BE2C (cell line): ENCODE measurements at regions not wholly inside any gene's neighbourhood (a gene's known extent, or its start where the extent isn't known, plus 50 kb on each side); places are given as distances from the start of the nearest gene placed in this dataset.

ENCODE experiments used
- DNase-seq: peaks from one replicate; pipeline ENCODE4 v3.0.0-alpha.2; 2020
- H3K27me3 ChIP-seq: fragments of 250-450 bp; sonication (Bioruptor Pico); 2 replicates; pipeline ENCODE4 v1.5.1; 2020; ENCODE audit warnings: mild to moderate bottlenecking
- H3K36me3 ChIP-seq: fragments of 250-450 bp; sonication (Bioruptor Pico); 2 replicates; pipeline ENCODE4 v1.5.1; 2020; ENCODE audit warnings: mild to moderate bottlenecking
- H3K4me1 ChIP-seq: fragments of 250-450 bp; sonication (Bioruptor Pico); 2 replicates; pipeline ENCODE4 v1.5.1; 2020
- H3K4me3 ChIP-seq: 2 replicates; pipeline ENCODE4 v1.5.1; 2011; ENCODE audit warnings: low read depth, low read length
- H3K9me3 ChIP-seq: fragments of 250-450 bp; sonication (Bioruptor Pico); 2 replicates; pipeline ENCODE4 v1.5.1; 2020
- CTCF ChIP-seq: IDR thresholded peaks from 2 replicates; pipeline ENCODE4 v1.5.1; 2012; ENCODE audit warnings: mild to moderate bottlenecking, low read depth, low read length

GRCh38 chr3:106860182-106860581 is 517.1 kb upstream of the CCDC54 start:
- no peaks in the 10 kb centered on the region for H3K9me3 ChIP-seq
- DNase-seq: no peak
- TF ChIP-seq CTCF: no peak

GRCh38 chr3:106862067-106862466 is 515.2 kb upstream of the CCDC54 start:
- H3K9me3 ChIP-seq: no peaks in the 10 kb centered on the region
- no peak overlapping the region for H3K4me3 ChIP-seq
- H3K4me1 ChIP-seq: no peaks in the 10 kb centered on the region; the same call in 1 of the 2 replicates
- no peak for DNase-seq
- no peaks in the 10 kb centered on the region for H3K36me3 ChIP-seq
- TF ChIP-seq CTCF: peak; percentile 21
- no peaks in the 10 kb centered on the region for H3K27me3 ChIP-seq

More at GRCh38 chr3:106860182-106860581, 517.1 kb upstream of the CCDC54 start:
- Histone ChIP-seq H3K4me3 (no peak overlapping the region), H3K36me3 (no peaks in the 10 kb centered on the region), H3K27me3 (no peaks in the 10 kb centered on the region), H3K4me1 (no peaks in the 10 kb centered on the region; the same call in 1 of the 2 replicates)

- Histone ChIP-seq H3K4me1 (no peaks in the 10 kb centered on the region), H3K36me3 (no peaks in the 10 kb centered on the region), H3K27me3 (no peaks in the 10 kb centered on the region), H3K9me3 (no peaks in the 10 kb centered on the region), H3K4me3 (no peak overlapping the region)
- no peak for DNase-seq
- TF ChIP-seq CTCF: no peak
Observed at GRCh38 chr3:106877627-106878026, 499.6 kb upstream of the CCDC54 start.

GRCh38 chr3:106880206-106880605 is 497.0 kb upstream of the CCDC54 start:
- H3K4me3 ChIP-seq: no peak overlapping the region
- no peak for TF ChIP-seq CTCF
- no peaks in the 10 kb centered on the region for H3K36me3 ChIP-seq
- H3K4me1 ChIP-seq: no peaks in the 10 kb centered on the region
- H3K27me3 ChIP-seq: no peaks in the 10 kb centered on the region
- DNase-seq: no peak
- H3K9me3 ChIP-seq: no peaks in the 10 kb centered on the region

- no peak overlapping the region for H3K4me3 ChIP-seq
- no peak for DNase-seq
- H3K4me1 ChIP-seq: no peaks in the 10 kb centered on the region
- no peak for TF ChIP-seq CTCF
- H3K36me3 ChIP-seq: no peaks in the 10 kb centered on the region
- H3K9me3 ChIP-seq: no peaks in the 10 kb centered on the region
- H3K27me3 ChIP-seq: no peaks in the 10 kb centered on the region
Observed at GRCh38 chr3:106881186-106881585, 496.1 kb upstream of the CCDC54 start.

GRCh38 chr3:106882297-106882696 is 494.9 kb upstream of the CCDC54 start:
- no peaks in the 10 kb centered on the region for H3K27me3 ChIP-seq
- TF ChIP-seq CTCF: no peak
- H3K36me3 ChIP-seq: no peaks in the 10 kb centered on the region
- H3K9me3 ChIP-seq: no peaks in the 10 kb centered on the region
- no peak overlapping the region for H3K4me3 ChIP-seq
- no peaks in the 10 kb centered on the region for H3K4me1 ChIP-seq
- no peak for DNase-seq
